SK-N-SH treated with all-trans-retinoic acid at 6 μM for 48 hours (cell line): ENCODE measurements at regions not wholly inside any gene's neighbourhood (a gene's known extent, or its start where the extent isn't known, plus 50 kb on each side); places are given as distances from the start of the nearest gene placed in this dataset.

Source experiments
- ATAC-seq: fragments of 200-7000 bp; cut with Tn5 transposase; 3 replicates; pipeline ENCODE4 v1.9.1; 2020; ENCODE audit warnings: mild to moderate bottlenecking, moderate library complexity
- ARNTL ChIP-seq: fragments of 450-650 bp; formaldehyde crosslinking; IDR thresholded peaks from 2 replicates; pipeline ENCODE4 v1.5.0; 2020; ENCODE audit warnings: low read depth, mild to moderate bottlenecking, moderate library complexity, borderline replicate concordance
- BACH2 ChIP-seq: fragments of 250-450 bp; sonication (Bioruptor Pico); IDR thresholded peaks from 2 replicates; pipeline ENCODE4 v1.9.0; 2021; ENCODE audit warnings: mild to moderate bottlenecking, borderline replicate concordance
- CREB5 ChIP-seq: fragments of 250-450 bp; sonication (Bioruptor Pico); IDR thresholded peaks from 2 replicates; pipeline ENCODE4 v1.5.1; 2020; ENCODE audit warnings: low read depth, mild to moderate bottlenecking, moderate library complexity
- CSDC2 ChIP-seq: fragments of 250-450 bp; sonication (Bioruptor Pico); IDR thresholded peaks from 2 replicates; pipeline ENCODE4 v1.5.0; 2020; ENCODE audit warnings: mild to moderate bottlenecking, moderate library complexity
- GLIS3 ChIP-seq: fragments of 250-450 bp; sonication (Bioruptor Pico); IDR thresholded peaks from 2 replicates; pipeline ENCODE4 v1.5.0; 2020; ENCODE audit warnings: mild to moderate bottlenecking, moderate library complexity
- ISL1 ChIP-seq: fragments of 250-450 bp; sonication (Bioruptor Pico); IDR thresholded peaks from 2 replicates; pipeline ENCODE4 v2.1.2; 2022; ENCODE audit warnings: mild to moderate bottlenecking, moderate library complexity
- OSR1 ChIP-seq: fragments of 250-450 bp; sonication (Bioruptor Pico); IDR thresholded peaks from 2 replicates; pipeline ENCODE4 v1.8.0; 2022; ENCODE audit warnings: moderate library complexity, mild to moderate bottlenecking, inconsistent platforms
- PATZ1 ChIP-seq: fragments of 250-450 bp; sonication (Bioruptor Pico); IDR thresholded peaks from 2 replicates; pipeline ENCODE4 v1.8.0; 2020; ENCODE audit warnings: mild to moderate bottlenecking, moderate library complexity, borderline replicate concordance
- POU6F1 ChIP-seq: fragments of 250-450 bp; sonication (Bioruptor Pico); IDR thresholded peaks from 2 replicates; pipeline ENCODE4 v1.8.0; 2021; ENCODE audit warnings: low read depth, mild to moderate bottlenecking, moderate library complexity, borderline replicate concordance
- RARB ChIP-seq: fragments of 250-450 bp; sonication (Bioruptor Pico); IDR thresholded peaks from 2 replicates; pipeline ENCODE4 v1.8.0; 2021; ENCODE audit warnings: mild to moderate bottlenecking, moderate library complexity
- SNAI2 ChIP-seq: fragments of 250-450 bp; sonication (Bioruptor Pico); IDR thresholded peaks from 2 replicates; pipeline ENCODE4 v1.5.0; 2020; ENCODE audit warnings: mild to moderate bottlenecking, moderate library complexity
- TCF4 ChIP-seq: fragments of 250-450 bp; sonication (Bioruptor Pico); IDR thresholded peaks from 2 replicates; pipeline ENCODE4 v1.8.0; 2021; ENCODE audit warnings: mild to moderate bottlenecking, moderate library complexity, borderline replicate concordance
- TOX ChIP-seq: fragments of 250-450 bp; sonication (Bioruptor Pico); IDR thresholded peaks from 2 replicates; pipeline ENCODE4 v1.8.0; 2021; ENCODE audit warnings: mild to moderate bottlenecking, moderate library complexity, borderline replicate concordance
- TSHZ2 ChIP-seq: fragments of 250-450 bp; sonication (Bioruptor Pico); IDR thresholded peaks from 2 replicates; pipeline ENCODE4 v1.5.0; 2020; ENCODE audit warnings: mild to moderate bottlenecking, moderate library complexity
- ZC3H10 ChIP-seq: fragments of 250-450 bp; sonication (Bioruptor Pico); IDR thresholded peaks from 2 replicates; pipeline ENCODE4 v1.5.1; 2021; ENCODE audit warnings: mild to moderate bottlenecking, moderate library complexity
- ZFP3 ChIP-seq: fragments of 250-450 bp; sonication (Bioruptor Pico); IDR thresholded peaks from 2 replicates; pipeline ENCODE4 v1.5.0; 2020; ENCODE audit warnings: mild to moderate bottlenecking, moderate library complexity
- ZNF565 ChIP-seq: fragments of 450-650 bp; formaldehyde crosslinking; conservative IDR thresholded peaks from 2 replicates; pipeline ENCODE4 v1.5.0; 2020; ENCODE audit warnings: low read depth, mild to moderate bottlenecking, moderate library complexity
- ZNF70 ChIP-seq: fragments of 450-650 bp; formaldehyde crosslinking; IDR thresholded peaks from 2 replicates; pipeline ENCODE4 v1.5.0; 2020; ENCODE audit warnings: mild to moderate bottlenecking, moderate library complexity
- ZNF8 ChIP-seq: fragments of 450-650 bp; formaldehyde crosslinking; IDR thresholded peaks from 2 replicates; pipeline ENCODE4 v1.5.0; 2020; ENCODE audit warnings: mild to moderate bottlenecking, moderate library complexity

- no peak for TF ChIP-seq CREB5 (CRISPR knock-in tag)
These were observed 124.0 kb downstream of the BTG1 start (continued) for GRCh38 chr12:92021666-92022035.

GRCh38 chr12:92020983-92021665 is 124.5 kb downstream of the BTG1 start:
- TF ChIP-seq POU6F1 (CRISPR knock-in tag) (no peak), TOX (CRISPR knock-in tag) (no peak), RARB (CRISPR knock-in tag) (no peak), SNAI2 (no peak)
- ATAC-seq = no peak

GRCh38 chr12:92019491-92020277 is 126.0 kb downstream of the BTG1 start:
- TF ChIP-seq POU6F1 (CRISPR knock-in tag) (no peak), TSHZ2 (no peak), ZC3H10 (CRISPR knock-in tag) (no peak), BACH2 (CRISPR knock-in tag) (no peak)
- no peak for ATAC-seq

- TF ChIP-seq POU6F1 (CRISPR knock-in tag) = no peak
- ATAC-seq = no peak
These were observed 133.0 kb downstream of the BTG1 start for GRCh38 chr12:92012691-92013090.

- no peak for ATAC-seq
- TF ChIP-seq ZNF8 (CRISPR knock-in tag) (no peak), ISL1 (no peak), POU6F1 (CRISPR knock-in tag) (no peak), OSR1 (CRISPR knock-in tag) (no peak), ZNF565 (CRISPR knock-in tag) (no peak), ZNF70 (CRISPR knock-in tag) (no peak), PATZ1 (no peak), TOX (CRISPR knock-in tag) (no peak), GLIS3 (CRISPR knock-in tag) (no peak), ZFP3 (CRISPR knock-in tag) (no peak), CSDC2 (no peak), ARNTL (no peak), TCF4 (CRISPR knock-in tag) (no peak)
These were observed 134.6 kb downstream of the BTG1 start for GRCh38 chr12:92010853-92011701.
